ENCODE measurements at regions not wholly inside any gene's neighbourhood (a gene's known extent, or its start where the extent isn't known, plus 50 kb on each side); places are given as distances from the start of the nearest gene placed in this dataset.

- no peak for TF ChIP-seq POLR2A (IDR thresholded peaks at IDR 0.05)
- no peak for TF ChIP-seq CTCF (IDR thresholded peaks at IDR 0.05)
- TF ChIP-seq POLR2AphosphoS5 (IDR thresholded peaks at IDR 0.05), result no peak
These were observed 63.3 kb upstream of the TAF1L start for GRCh38 chr9:32698706-32699277.

All from transverse colon (tissue), 4 donors.